Neural cell (in vitro differentiated cells): ENCODE measurements at regions not wholly inside any gene's neighbourhood (a gene's known extent, or its start where the extent isn't known, plus 50 kb on each side); places are given as distances from the start of the nearest gene placed in this dataset.

Source experiments
- EP300 ChIP-seq: fragments of 450-650 bp; conservative IDR thresholded peaks from 2 replicates; pipeline ENCODE4 v1.6.1; 2014; ENCODE audit warnings: antibody characterized with exemption, mild to moderate bottlenecking, moderate library complexity; ENCODE audit not compliant: poor library complexity, severe bottlenecking
- EZH2 ChIP-seq: fragments of 200-600, 300-800 bp; shearing (Covaris generic), sonication (generic); IDR thresholded peaks from 2 replicates; pipeline ENCODE4 v1.6.1; 2014; ENCODE audit warnings: antibody characterized with exemption, low read length, borderline replicate concordance, mild to moderate bottlenecking; ENCODE audit not compliant: insufficient read depth, poor library complexity, severe bottlenecking
- MXI1 ChIP-seq: fragments of 450-650 bp; conservative IDR thresholded peaks from 2 replicates; pipeline ENCODE4 v1.6.1; 2014; ENCODE audit warnings: antibody characterized with exemption, mild to moderate bottlenecking; ENCODE audit not compliant: poor library complexity, severe bottlenecking
- POLR2AphosphoS5 ChIP-seq: IDR thresholded peaks from 2 replicates; pipeline ENCODE4 v1.6.1; 2012
- RAD21 ChIP-seq: fragments of 450-650 bp; conservative IDR thresholded peaks from 2 replicates; pipeline ENCODE4 v1.6.1; 2014; ENCODE audit warnings: antibody characterized with exemption, mild to moderate bottlenecking, moderate library complexity
- SMC3 ChIP-seq: fragments of 450-650 bp; conservative IDR thresholded peaks from 2 replicates; pipeline ENCODE4 v1.6.1; 2014; ENCODE audit warnings: antibody characterized with exemption, mild to moderate bottlenecking, moderate library complexity; ENCODE audit not compliant: poor library complexity
- TF ChIP-seq, protein P1 (sequence below): fragments of 450-650 bp; IDR thresholded peaks from 2 replicates; pipeline ENCODE4 v1.5.1; 2014; ENCODE audit warnings: antibody characterized with exemption, mild to moderate bottlenecking, moderate library complexity; ENCODE audit not compliant: poor library complexity, severe bottlenecking
- TF ChIP-seq, protein P2 (sequence below): IDR thresholded peaks from 2 replicates; pipeline ENCODE4 v1.6.1; 2012; ENCODE audit warnings: borderline replicate concordance

DNA sequence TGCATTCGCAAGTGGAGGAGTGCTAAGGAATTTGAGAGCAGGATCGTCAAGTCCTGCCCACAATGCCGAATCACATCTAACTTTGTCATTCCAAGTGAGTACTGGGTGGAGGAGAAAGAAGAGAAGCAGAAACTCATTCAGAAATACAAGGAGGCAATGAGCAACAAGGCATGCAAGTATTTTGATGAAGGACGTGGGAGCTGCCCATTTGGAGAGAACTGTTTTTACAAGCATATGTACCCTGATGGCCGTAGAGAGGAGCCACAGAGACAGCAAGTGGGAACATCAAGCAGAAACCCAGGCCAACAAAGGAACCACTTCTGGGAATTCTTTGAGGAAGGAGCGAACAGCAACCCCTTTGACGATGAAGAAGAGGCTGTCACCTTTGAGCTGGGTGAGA, 100.2 kb upstream of the MED14 start:
- TF ChIP-seq, protein P1, sequence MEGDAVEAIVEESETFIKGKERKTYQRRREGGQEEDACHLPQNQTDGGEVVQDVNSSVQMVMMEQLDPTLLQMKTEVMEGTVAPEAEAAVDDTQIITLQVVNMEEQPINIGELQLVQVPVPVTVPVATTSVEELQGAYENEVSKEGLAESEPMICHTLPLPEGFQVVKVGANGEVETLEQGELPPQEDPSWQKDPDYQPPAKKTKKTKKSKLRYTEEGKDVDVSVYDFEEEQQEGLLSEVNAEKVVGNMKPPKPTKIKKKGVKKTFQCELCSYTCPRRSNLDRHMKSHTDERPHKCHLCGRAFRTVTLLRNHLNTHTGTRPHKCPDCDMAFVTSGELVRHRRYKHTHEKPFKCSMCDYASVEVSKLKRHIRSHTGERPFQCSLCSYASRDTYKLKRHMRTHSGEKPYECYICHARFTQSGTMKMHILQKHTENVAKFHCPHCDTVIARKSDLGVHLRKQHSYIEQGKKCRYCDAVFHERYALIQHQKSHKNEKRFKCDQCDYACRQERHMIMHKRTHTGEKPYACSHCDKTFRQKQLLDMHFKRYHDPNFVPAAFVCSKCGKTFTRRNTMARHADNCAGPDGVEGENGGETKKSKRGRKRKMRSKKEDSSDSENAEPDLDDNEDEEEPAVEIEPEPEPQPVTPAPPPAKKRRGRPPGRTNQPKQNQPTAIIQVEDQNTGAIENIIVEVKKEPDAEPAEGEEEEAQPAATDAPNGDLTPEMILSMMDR: no peak
- TF ChIP-seq EP300 (no peak), POLR2AphosphoS5 (no peak), EZH2 (no peak), SMC3 (no peak), RAD21 (no peak), MXI1 (no peak)
- TF ChIP-seq, protein P2, sequence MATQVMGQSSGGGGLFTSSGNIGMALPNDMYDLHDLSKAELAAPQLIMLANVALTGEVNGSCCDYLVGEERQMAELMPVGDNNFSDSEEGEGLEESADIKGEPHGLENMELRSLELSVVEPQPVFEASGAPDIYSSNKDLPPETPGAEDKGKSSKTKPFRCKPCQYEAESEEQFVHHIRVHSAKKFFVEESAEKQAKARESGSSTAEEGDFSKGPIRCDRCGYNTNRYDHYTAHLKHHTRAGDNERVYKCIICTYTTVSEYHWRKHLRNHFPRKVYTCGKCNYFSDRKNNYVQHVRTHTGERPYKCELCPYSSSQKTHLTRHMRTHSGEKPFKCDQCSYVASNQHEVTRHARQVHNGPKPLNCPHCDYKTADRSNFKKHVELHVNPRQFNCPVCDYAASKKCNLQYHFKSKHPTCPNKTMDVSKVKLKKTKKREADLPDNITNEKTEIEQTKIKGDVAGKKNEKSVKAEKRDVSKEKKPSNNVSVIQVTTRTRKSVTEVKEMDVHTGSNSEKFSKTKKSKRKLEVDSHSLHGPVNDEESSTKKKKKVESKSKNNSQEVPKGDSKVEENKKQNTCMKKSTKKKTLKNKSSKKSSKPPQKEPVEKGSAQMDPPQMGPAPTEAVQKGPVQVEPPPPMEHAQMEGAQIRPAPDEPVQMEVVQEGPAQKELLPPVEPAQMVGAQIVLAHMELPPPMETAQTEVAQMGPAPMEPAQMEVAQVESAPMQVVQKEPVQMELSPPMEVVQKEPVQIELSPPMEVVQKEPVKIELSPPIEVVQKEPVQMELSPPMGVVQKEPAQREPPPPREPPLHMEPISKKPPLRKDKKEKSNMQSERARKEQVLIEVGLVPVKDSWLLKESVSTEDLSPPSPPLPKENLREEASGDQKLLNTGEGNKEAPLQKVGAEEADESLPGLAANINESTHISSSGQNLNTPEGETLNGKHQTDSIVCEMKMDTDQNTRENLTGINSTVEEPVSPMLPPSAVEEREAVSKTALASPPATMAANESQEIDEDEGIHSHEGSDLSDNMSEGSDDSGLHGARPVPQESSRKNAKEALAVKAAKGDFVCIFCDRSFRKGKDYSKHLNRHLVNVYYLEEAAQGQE: no peak
